Effector memory CD4-positive, alpha-beta T cell (primary cell): ENCODE measurements at regions not wholly inside any gene's neighbourhood (a gene's known extent, or its start where the extent isn't known, plus 50 kb on each side); places are given as distances from the start of the nearest gene placed in this dataset.
"Not testable (repeated sequence)": the region's sequence is repeated elsewhere in the genome, so short reads cannot be mapped to it uniquely, and the experiment has no call there.

Source experiments
- DNase-seq, 3 donors: peaks; one replicate each; pipeline ENCODE4 v3.0.0-alpha.2; 2020
- H3K27ac ChIP-seq: 2 replicates; pipeline ENCODE4 v1.7.0; 2013; ENCODE audit warnings: mild to moderate bottlenecking, low read length, moderate library complexity; ENCODE audit not compliant: insufficient read depth, poor library complexity, severe bottlenecking
- H3K27me3 ChIP-seq: replicated peaks from 2 replicates; pipeline ENCODE4 v1.7.0; 2013; ENCODE audit warnings: mild to moderate bottlenecking, low read length; ENCODE audit not compliant: insufficient read depth, control insufficient read depth, poor library complexity, severe bottlenecking
- H3K36me3 ChIP-seq: 2 replicates; pipeline ENCODE4 v1.7.0; 2013; ENCODE audit warnings: mild to moderate bottlenecking, low read length, moderate library complexity; ENCODE audit not compliant: control insufficient read depth, insufficient read depth
- H3K4me1 ChIP-seq: 2 replicates; pipeline ENCODE4 v1.7.0; 2013; ENCODE audit warnings: low read length, mild to moderate bottlenecking; ENCODE audit not compliant: control insufficient read depth, insufficient read depth, poor library complexity, severe bottlenecking
- H3K4me3 ChIP-seq: 2 replicates; pipeline ENCODE4 v1.7.0; 2013; ENCODE audit warnings: low read length, low read depth, mild to moderate bottlenecking; ENCODE audit not compliant: insufficient read depth, poor library complexity, severe bottlenecking
- H3K9me3 ChIP-seq: 2 replicates; pipeline ENCODE4 v1.7.0; 2013; ENCODE audit warnings: mild to moderate bottlenecking, low read length, moderate library complexity; ENCODE audit not compliant: control insufficient read depth

DNA sequence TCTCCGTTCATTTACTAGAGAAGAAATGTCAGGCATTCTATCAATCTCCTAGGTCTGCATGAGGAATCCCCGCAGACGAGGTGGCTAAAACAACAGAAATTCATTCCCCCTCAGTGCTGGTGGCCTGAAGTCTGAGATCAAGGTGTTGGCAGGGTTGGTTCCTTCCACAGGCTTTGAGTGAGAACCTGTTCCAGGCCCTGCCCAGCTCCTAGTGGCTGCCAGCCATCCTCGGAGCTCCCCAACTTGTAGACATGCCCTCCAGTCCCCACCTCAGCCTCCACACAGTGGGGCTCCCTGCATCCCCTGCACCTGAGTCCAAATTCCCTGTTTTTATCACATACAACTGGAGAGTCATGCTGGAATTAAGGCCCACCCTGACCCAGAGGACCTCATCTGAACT, 145.3 kb upstream of the ALKAL2 start:
- H3K27ac ChIP-seq = no peak overlapping the region
- no peak overlapping the region for H3K4me3 ChIP-seq
- H3K36me3 ChIP-seq = no peaks in the 10 kb centered on the region
- H3K27me3 ChIP-seq = no peaks in the 10 kb centered on the region
- H3K4me1 ChIP-seq = peaks cover 25% of the 10 kb centered on the region
- no peak for DNase-seq
- H3K9me3 ChIP-seq = no peaks in the 10 kb centered on the region

- H3K27ac ChIP-seq = no peak overlapping the region
- DNase-seq = no peak
- peak overlapping the region; percentile 42 for H3K4me3 ChIP-seq
- H3K36me3 ChIP-seq = no peaks in the 10 kb centered on the region
- no peaks in the 10 kb centered on the region for H3K9me3 ChIP-seq
- peaks cover 14% of the 10 kb centered on the region for H3K4me1 ChIP-seq
- H3K27me3 ChIP-seq = no peaks in the 10 kb centered on the region
These were observed 142.6 kb upstream of the ALKAL2 start for GRCh38 chr2:430291-431040.

GRCh38 chr2:429575-430254, 141.8 kb upstream of the ALKAL2 start:
- DNase-seq = no peak
- Histone ChIP-seq H3K4me3 (peak overlapping the region; percentile 42), H3K4me1 (peaks cover 14% of the 10 kb centered on the region)

GRCh38 chr2:429142-429541, 141.3 kb upstream of the ALKAL2 start:
- Histone ChIP-seq H3K9me3 (no peaks in the 10 kb centered on the region), H3K4me1 (peaks cover 14% of the 10 kb centered on the region), H3K27ac (no peak overlapping the region), H3K27me3 (no peaks in the 10 kb centered on the region), H3K4me3 (no peak overlapping the region), H3K36me3 (no peaks in the 10 kb centered on the region)
- DNase-seq = no peak

More at GRCh38 chr2:429575-430254, 141.8 kb upstream of the ALKAL2 start:
- Histone ChIP-seq H3K9me3 (no peaks in the 10 kb centered on the region), H3K27ac (peak overlapping the region; percentile 42), H3K27me3 (no peaks in the 10 kb centered on the region), H3K36me3 (no peaks in the 10 kb centered on the region)

DNA sequence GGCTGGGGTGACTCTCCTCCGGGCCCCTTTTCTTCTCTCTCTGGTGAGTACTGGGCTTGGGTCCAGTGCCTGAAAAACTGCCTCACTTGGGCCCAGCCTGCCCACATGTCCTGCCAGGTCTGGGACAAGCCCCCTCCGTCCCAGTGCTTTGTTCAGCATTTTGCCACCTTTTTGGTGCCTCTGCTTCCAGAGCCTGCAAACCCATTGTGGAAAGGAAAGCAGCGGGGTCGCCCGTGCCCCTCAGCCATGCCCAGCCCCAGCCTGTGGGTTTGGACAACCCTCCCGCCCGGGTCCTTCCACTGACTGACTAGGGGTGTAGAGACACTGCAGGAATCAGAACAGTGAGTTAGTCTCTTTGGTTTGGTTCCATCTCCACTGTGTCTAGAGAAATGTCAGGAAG, 140.7 kb upstream of the ALKAL2 start:
- Histone ChIP-seq H3K27me3 (no peaks in the 10 kb centered on the region), H3K4me1 (peaks cover 14% of the 10 kb centered on the region), H3K36me3 (no peaks in the 10 kb centered on the region), H3K27ac (no peak overlapping the region), H3K4me3 (no peak overlapping the region), H3K9me3 (no peaks in the 10 kb centered on the region)
- DNase-seq = no peak

DNA sequence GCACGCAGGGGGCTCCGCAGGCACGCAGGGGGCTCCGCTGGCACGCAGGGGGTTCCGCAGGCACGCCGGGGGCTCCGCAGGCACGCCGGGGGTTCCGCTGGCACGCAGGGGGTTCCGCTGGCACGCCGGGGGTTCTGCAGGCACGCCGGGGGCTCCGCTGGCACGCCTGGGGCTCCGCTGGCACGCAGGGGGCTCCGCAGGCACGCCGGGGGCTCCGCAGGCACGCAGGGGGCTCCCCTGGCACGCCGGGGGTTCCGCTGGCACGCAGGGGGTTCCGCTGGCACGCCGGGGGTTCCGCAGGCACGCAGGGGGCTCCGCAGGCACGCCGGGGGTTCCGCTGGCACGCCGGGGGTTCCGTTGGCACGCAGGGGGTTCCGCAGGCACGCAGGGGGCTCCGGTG, 138.8 kb upstream of the ALKAL2 start:
- H3K4me1 ChIP-seq = peaks cover 14% of the 10 kb centered on the region
- not testable (repeated sequence) for H3K27me3 ChIP-seq, H3K36me3 ChIP-seq, H3K27ac ChIP-seq, H3K4me3 ChIP-seq, H3K9me3 ChIP-seq, DNase-seq

DNA sequence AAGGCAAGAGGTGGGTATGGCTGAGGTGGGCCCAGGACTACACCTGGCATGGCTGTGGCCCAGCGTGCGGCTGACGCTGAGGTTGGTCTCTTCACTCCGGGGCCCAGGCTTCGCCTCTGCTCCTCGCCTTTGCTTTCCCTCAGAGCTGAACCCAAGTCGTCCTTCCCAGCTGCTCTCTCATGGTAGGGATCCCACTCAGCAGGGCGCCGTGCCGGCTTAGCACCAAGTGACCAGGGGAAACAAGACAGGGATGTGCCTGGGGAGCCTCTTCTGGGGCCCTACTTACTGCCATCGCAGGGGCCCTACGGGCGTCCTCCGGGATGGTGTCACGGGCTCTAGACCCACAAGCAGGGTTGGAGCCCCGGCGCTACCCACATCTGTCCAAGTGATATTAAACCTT, 138.1 kb upstream of the ALKAL2 start:
- Histone ChIP-seq H3K27me3 (no peaks in the 10 kb centered on the region), H3K4me3 (no peak overlapping the region), H3K9me3 (no peaks in the 10 kb centered on the region), H3K36me3 (no peaks in the 10 kb centered on the region), H3K27ac (no peak overlapping the region), H3K4me1 (peaks cover 14% of the 10 kb centered on the region)
- DNase-seq = no peak

DNA sequence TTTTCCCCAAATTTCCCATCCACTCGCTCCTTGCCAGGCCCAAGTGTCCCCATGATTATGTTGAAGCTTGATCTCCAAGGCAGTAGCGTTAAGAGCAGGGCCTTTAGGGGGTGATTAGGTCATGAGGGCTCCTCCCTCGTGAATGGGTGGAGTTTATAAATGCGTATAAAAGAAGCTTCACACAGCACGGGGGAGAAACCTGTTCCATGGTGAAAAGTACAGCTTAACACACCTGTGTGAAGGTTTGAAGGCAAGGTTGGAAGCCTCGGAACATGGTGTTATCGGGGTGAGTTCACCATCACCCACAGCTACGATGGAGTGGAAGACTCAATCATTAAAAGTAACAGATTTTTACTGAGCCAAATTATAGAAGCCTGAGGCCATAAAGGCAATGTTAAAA, 137.4 kb upstream of the ALKAL2 start:
- peaks cover 7% of the 10 kb centered on the region for H3K4me1 ChIP-seq
- H3K36me3 ChIP-seq = no peaks in the 10 kb centered on the region
- no peaks in the 10 kb centered on the region for H3K9me3 ChIP-seq
- H3K27ac ChIP-seq = no peak overlapping the region
- no peak for DNase-seq
- no peaks in the 10 kb centered on the region for H3K27me3 ChIP-seq
- H3K4me3 ChIP-seq = no peak overlapping the region

GRCh38 chr2:424306-425171, 136.6 kb upstream of the ALKAL2 start:
- H3K4me3 ChIP-seq = no peak overlapping the region
- H3K27ac ChIP-seq = no peak overlapping the region

DNA sequence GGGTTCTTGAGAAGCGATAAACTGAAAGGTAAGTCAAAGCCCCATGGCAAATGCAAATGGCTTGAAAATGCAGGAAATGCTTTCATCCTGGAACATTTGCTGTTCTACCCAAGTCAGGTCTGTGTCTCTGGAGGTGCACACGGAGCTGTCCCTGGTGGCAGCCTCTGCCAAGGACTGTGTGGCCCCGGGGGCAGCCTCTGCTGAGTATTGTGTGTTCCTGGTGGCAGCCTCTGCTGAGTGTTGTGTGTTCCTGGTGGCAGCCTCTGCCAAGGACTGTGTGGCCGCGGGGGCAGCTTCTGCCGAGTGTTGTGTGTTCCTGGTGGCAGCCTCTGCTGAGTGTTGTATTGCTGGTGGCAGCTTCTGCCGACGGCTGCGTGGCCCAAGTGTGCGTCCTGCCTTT, 135.6 kb upstream of the ALKAL2 start:
- no peak for DNase-seq
- Histone ChIP-seq H3K27me3 (no peaks in the 10 kb centered on the region), H3K27ac (no peak overlapping the region), H3K36me3 (no peaks in the 10 kb centered on the region), H3K9me3 (no peaks in the 10 kb centered on the region), H3K4me3 (no peak overlapping the region), H3K4me1 (no peaks in the 10 kb centered on the region)

More at GRCh38 chr2:424306-425171, 136.6 kb upstream of the ALKAL2 start:
- Histone ChIP-seq H3K9me3 (no peaks in the 10 kb centered on the region), H3K27me3 (no peaks in the 10 kb centered on the region), H3K4me1 (peaks cover 3% of the 10 kb centered on the region), H3K36me3 (no peaks in the 10 kb centered on the region)
- no peak for DNase-seq
